K562 (cell line): ENCODE measurements at regions not wholly inside any gene's neighbourhood (a gene's known extent, or its start where the extent isn't known, plus 50 kb on each side); places are given as distances from the start of the nearest gene placed in this dataset.

Source experiments
- ATAC-seq: fragments of 200-7000 bp; cut with Tn5 transposase; 3 replicates; pipeline ENCODE4 v1.9.1; 2020; ENCODE audit warnings: moderate library complexity
- BruUV-seq: library from RNA; stranded (reverse); fragments of 400-500 nt; replicated peaks from 2 replicates; lab custom pipeline; 2021; lab: Mats Ljungman, UMichigan
- CTCF ChIA-PET: fragments of 300-600 bp; formaldehyde crosslinking; extraction: SDS; loops from one replicate; lab custom pipeline; 2021; ENCODE audit warnings: low intra/inter-chr PET ratio; lab: Yijun Ruan, JAX
- POLR2A ChIA-PET: fragments of 300-600, 350-650 bp; sonication (Branson Sonifier 250); formaldehyde crosslinking; extraction: SDS; loops from one replicate; lab custom pipeline; 2021; ENCODE audit warnings: antibody characterized with exemption, inconsistent platforms; lab: Yijun Ruan, JAX
- DNase-seq, 4 experiments: peaks; one replicate each; pipeline versions ENCODE4 v3.0.0 to v3.0.0-alpha.2; 2011 to 2018; ENCODE audit warnings: low spot score in 3 of 4, mixed read lengths in 3 of 4; ENCODE audit errors: extremely low read depth in 1 of 4
- FAIRE-seq: peaks from 2 replicates; lab custom pipeline; 2011; peaks lifted over from hg19 to GRCh38; lab: Jason Lieb, UNC
- H2AFZ ChIP-seq: 2 replicates; pipeline ENCODE4 v1.6.0; 2011; ENCODE audit warnings: low read depth, low read length, control low read depth, inconsistent platforms
- H3K27ac ChIP-seq: fragments of 200-600 bp; 3 replicates; pipeline ENCODE4 v1.8.0; 2011; ENCODE audit warnings: low read depth, mild to moderate bottlenecking, control low read depth, inconsistent platforms, low read length, moderate library complexity, mixed read lengths; ENCODE audit errors: extremely low read depth
- H3K27me3 ChIP-seq, 2 experiments: fragments of 300-600 bp in 1 of 2; 2 replicates in 1 of 2; 3 replicates in 1 of 2; pipeline versions ENCODE4 v1.6.0 to v1.8.0; 2011; ENCODE audit warnings: inconsistent platforms in 2 of 2, low read length in 2 of 2, mild to moderate bottlenecking in 1 of 2, mixed read lengths in 1 of 2, moderate library complexity in 1 of 2; ENCODE audit not compliant: control insufficient read depth in 2 of 2, insufficient read depth in 2 of 2
- H3K36me3 ChIP-seq: fragments of 300-600 bp; 3 replicates; pipeline ENCODE4 v1.8.0; 2011; ENCODE audit warnings: mild to moderate bottlenecking, low read length, inconsistent platforms; ENCODE audit not compliant: control insufficient read depth, insufficient read depth
- H3K4me1 ChIP-seq, 2 experiments: fragments of 200-600 bp in 1 of 2; replicated peaks in 1 of 2; 2 replicates in 1 of 2; 3 replicates in 1 of 2; pipeline versions ENCODE4 v1.5.1 to v1.8.0; 2011; ENCODE audit warnings: inconsistent platforms in 2 of 2, low read length in 2 of 2, mild to moderate bottlenecking in 1 of 2, mixed read lengths in 1 of 2, moderate library complexity in 1 of 2; ENCODE audit not compliant: control insufficient read depth in 2 of 2, insufficient read depth in 2 of 2
- H3K4me2 ChIP-seq: 2 replicates; pipeline ENCODE4 v1.6.1; 2011; ENCODE audit warnings: low read length, control low read depth, inconsistent platforms, mixed read lengths; ENCODE audit not compliant: insufficient read depth
- H3K4me3 ChIP-seq: fragments of 200-600 bp; sonication (generic), shearing (Covaris generic); 2 replicates; pipeline ENCODE4 v1.5.1; 2016; ENCODE audit warnings: control low read depth, inconsistent platforms
- H3K79me2 ChIP-seq: fragments of 200-600 bp; 3 replicates; pipeline ENCODE4 v1.8.0; 2011; ENCODE audit warnings: low read length, inconsistent platforms; ENCODE audit not compliant: control insufficient read depth, insufficient read depth
- H3K9ac ChIP-seq, 2 experiments: 2 replicates each; pipeline versions ENCODE4 v1.6.0 to v1.6.1; 2011; ENCODE audit warnings: low read depth in 2 of 2, low read length in 2 of 2, control low read depth in 1 of 2, inconsistent platforms in 1 of 2, mild to moderate bottlenecking in 1 of 2, mixed read lengths in 1 of 2; ENCODE audit not compliant: insufficient read depth in 1 of 2
- H3K9me1 ChIP-seq: one replicate; pipeline ENCODE4 v1.6.0; 2011; ENCODE audit warnings: inconsistent platforms, mild to moderate bottlenecking, low read length, moderate library complexity; ENCODE audit not compliant: control insufficient read depth, insufficient read depth
- H3K9me3 ChIP-seq: replicated peaks from 2 replicates; pipeline ENCODE4 v1.5.1; 2011; ENCODE audit warnings: low read depth, low read length, inconsistent platforms; ENCODE audit not compliant: control insufficient read depth, insufficient read depth
- H4K20me1 ChIP-seq: replicated peaks from 2 replicates; pipeline ENCODE4 v1.6.1; 2011; ENCODE audit warnings: low read length, inconsistent platforms, mixed read lengths; ENCODE audit not compliant: control insufficient read depth, insufficient read depth
- BCLAF1 ChIP-seq, 2 experiments: fragments of 450-650 bp in 1 of 2; IDR thresholded peaks; 2 replicates each; pipeline ENCODE4 v1.6.1; 2011 to 2017; ENCODE audit warnings: low read depth in 2 of 2, antibody characterized with exemption in 1 of 2, borderline replicate concordance in 1 of 2, low read length in 1 of 2, mild to moderate bottlenecking in 1 of 2, mixed read lengths in 1 of 2; ENCODE audit not compliant: control insufficient read depth in 1 of 2
- CBX3 ChIP-seq, 2 experiments: IDR thresholded peaks; 1 replicate in 1 of 2; 2 replicates in 1 of 2; pipeline ENCODE4 v1.6.1; 2012; ENCODE audit warnings: inconsistent platforms in 2 of 2, low read length in 2 of 2, borderline replicate concordance in 1 of 2, control low read depth in 1 of 2
- CREB3 ChIP-seq: fragments of 450-650 bp; conservative IDR thresholded peaks from 2 replicates; pipeline ENCODE4 v1.6.1; 2016; ENCODE audit warnings: missing genetic modification characterization, low read depth, mild to moderate bottlenecking, missing compliant biosample characterization, moderate library complexity
- DIDO1 ChIP-seq: fragments of 450-650 bp; IDR thresholded peaks from 2 replicates; pipeline ENCODE4 v1.6.1; 2016; ENCODE audit warnings: low read depth, missing biosample characterization, missing genetic modification characterization
- KLF10 ChIP-seq: fragments of 250-450 bp; sonication (Bioruptor Pico); IDR thresholded peaks from 2 replicates; pipeline ENCODE4 v1.6.1; 2021; ENCODE audit warnings: matching md5 sums
- MYC ChIP-seq, 2 experiments: fragments of 250-450 bp in 1 of 2; sonication (Bioruptor Pico) in 1 of 2; IDR thresholded peaks; 2 replicates each; pipeline versions ENCODE4 v1.5.1 to v1.6.1; 2012 to 2021; ENCODE audit warnings: low read depth in 2 of 2, borderline replicate concordance in 1 of 2, improper control_type of control experiment in 1 of 2, low read length in 1 of 2, mild to moderate bottlenecking in 1 of 2, moderate library complexity in 1 of 2
- NELFE ChIP-seq: IDR thresholded peaks from 2 replicates; pipeline ENCODE4 v1.6.1; 2011; ENCODE audit warnings: mild to moderate bottlenecking; ENCODE audit not compliant: insufficient read depth, insufficient read length
- NR1H2 ChIP-seq: sonication (generic); formaldehyde crosslinking; IDR thresholded peaks from 2 replicates; pipeline ENCODE4 v1.4.0; 2020; ENCODE audit warnings: mild to moderate bottlenecking, missing genetic modification reagents
- NR3C1 ChIP-seq: sonication (generic); formaldehyde crosslinking; IDR thresholded peaks from 2 replicates; pipeline ENCODE4 v1.8.1; 2022; ENCODE audit warnings: missing genetic modification reagents
- SLC30A9 ChIP-seq: fragments of 250-450 bp; sonication (Bioruptor Pico); IDR thresholded peaks from 2 replicates; pipeline ENCODE4 v1.8.0; 2022; ENCODE audit warnings: mild to moderate bottlenecking, moderate library complexity
- ZNF263 ChIP-seq: sonication (generic); formaldehyde crosslinking; IDR thresholded peaks from 2 replicates; pipeline ENCODE4 v1.8.0; 2022; ENCODE audit warnings: mild to moderate bottlenecking, missing genetic modification reagents, borderline replicate concordance
- ZNF324 ChIP-seq: fragments of 250-450 bp; sonication (Bioruptor Pico); IDR thresholded peaks from 2 replicates; pipeline ENCODE4 v1.4.0; 2020; ENCODE audit warnings: mild to moderate bottlenecking
- WGBS: fragments of 100-300 bp; shearing (Covaris generic); methylation state at CpG from one replicate; pipeline ENCODE4 v1.1.6; 2016; ENCODE audit warnings: low coverage, mixed read lengths; ENCODE audit not compliant: insufficient coverage; ENCODE audit errors: missing lambda C conversion rate; 5-methylcytosine and 5-hydroxymethylcytosine counted together
- in situ Hi-C: fragments of 300-500 bp; cut with MboI; formaldehyde crosslinking; loops from 4 replicates; pipeline ENCODE4 v1.15.0; 2018; ENCODE audit warnings: inconsistent platforms, mixed read lengths
- intact Hi-C: fragments of 100-400 bp; cut with micrococcal nuclease; formaldehyde crosslinking; loops from 2 replicates; pipeline ENCODE4 v1.14.2; 2022
- TF ChIP-seq, protein P1 (sequence below): fragments of 250-450 bp; sonication (Bioruptor Pico); IDR thresholded peaks from 2 replicates; pipeline ENCODE4 v1.4.0; 2020

GRCh38 chr5:58185801-58186200, 274.1 kb downstream of the PLK2 start:
- Histone ChIP-seq H3K4me2 (no peak overlapping the region), H3K27me3 (no peaks in the 10 kb centered on the region), H3K9me1 (no peaks in the 10 kb centered on the region), H3K27ac (no peak overlapping the region), H3K9me3 (no peaks in the 10 kb centered on the region), H3K4me3 (no peak overlapping the region), H4K20me1 (no peaks in the 10 kb centered on the region), H3K4me1 (no peaks in the 10 kb centered on the region), H3K9ac (no peak overlapping the region), H3K79me2 (no peaks in the 10 kb centered on the region), H3K36me3 (no peaks in the 10 kb centered on the region), H2AFZ (no peak overlapping the region)
- ATAC-seq (no peak), DNase-seq (no peak), FAIRE-seq (no peak)
- ChIA-PET POLR2A (no interaction called here), CTCF (no interaction called here)
- in situ Hi-C loops (no loop called here), intact Hi-C loops (no loop called here)
- no TSS peak for BruUV-seq
- 10% methylated on average over 3 of the region's 3 CpGs for WGBS
- TF ChIP-seq NR1H2 (no peak), SLC30A9 (CRISPR knock-in tag) (no peak), NR3C1 (CRISPR knock-in tag) (no peak), KLF10 (CRISPR knock-in tag) (no peak), CREB3 (tag) (no peak), CBX3 (IDR thresholded peaks at IDR 0.05; ENCODE audit: borderline replicate concordance in 1 of 2, low read length in 2 of 2) (no peak), ZNF324 (CRISPR knock-in tag) (no peak), MYC (IDR thresholded peaks at IDR 0.05; ENCODE audit: low read depth, low read length) (no peak), MYC (CRISPR knock-in tag; IDR thresholded peaks at IDR 0.05; ENCODE audit: borderline replicate concordance, low read depth) (no peak), ZNF263 (CRISPR knock-in tag) (no peak), NELFE (no peak), BCLAF1 (IDR thresholded peaks at IDR 0.05; ENCODE audit: borderline replicate concordance in 1 of 2, control insufficient read depth in 1 of 2, low read depth in 2 of 2, low read length in 1 of 2) (no peak), DIDO1 (tag) (no peak)
- TF ChIP-seq, protein P1, sequence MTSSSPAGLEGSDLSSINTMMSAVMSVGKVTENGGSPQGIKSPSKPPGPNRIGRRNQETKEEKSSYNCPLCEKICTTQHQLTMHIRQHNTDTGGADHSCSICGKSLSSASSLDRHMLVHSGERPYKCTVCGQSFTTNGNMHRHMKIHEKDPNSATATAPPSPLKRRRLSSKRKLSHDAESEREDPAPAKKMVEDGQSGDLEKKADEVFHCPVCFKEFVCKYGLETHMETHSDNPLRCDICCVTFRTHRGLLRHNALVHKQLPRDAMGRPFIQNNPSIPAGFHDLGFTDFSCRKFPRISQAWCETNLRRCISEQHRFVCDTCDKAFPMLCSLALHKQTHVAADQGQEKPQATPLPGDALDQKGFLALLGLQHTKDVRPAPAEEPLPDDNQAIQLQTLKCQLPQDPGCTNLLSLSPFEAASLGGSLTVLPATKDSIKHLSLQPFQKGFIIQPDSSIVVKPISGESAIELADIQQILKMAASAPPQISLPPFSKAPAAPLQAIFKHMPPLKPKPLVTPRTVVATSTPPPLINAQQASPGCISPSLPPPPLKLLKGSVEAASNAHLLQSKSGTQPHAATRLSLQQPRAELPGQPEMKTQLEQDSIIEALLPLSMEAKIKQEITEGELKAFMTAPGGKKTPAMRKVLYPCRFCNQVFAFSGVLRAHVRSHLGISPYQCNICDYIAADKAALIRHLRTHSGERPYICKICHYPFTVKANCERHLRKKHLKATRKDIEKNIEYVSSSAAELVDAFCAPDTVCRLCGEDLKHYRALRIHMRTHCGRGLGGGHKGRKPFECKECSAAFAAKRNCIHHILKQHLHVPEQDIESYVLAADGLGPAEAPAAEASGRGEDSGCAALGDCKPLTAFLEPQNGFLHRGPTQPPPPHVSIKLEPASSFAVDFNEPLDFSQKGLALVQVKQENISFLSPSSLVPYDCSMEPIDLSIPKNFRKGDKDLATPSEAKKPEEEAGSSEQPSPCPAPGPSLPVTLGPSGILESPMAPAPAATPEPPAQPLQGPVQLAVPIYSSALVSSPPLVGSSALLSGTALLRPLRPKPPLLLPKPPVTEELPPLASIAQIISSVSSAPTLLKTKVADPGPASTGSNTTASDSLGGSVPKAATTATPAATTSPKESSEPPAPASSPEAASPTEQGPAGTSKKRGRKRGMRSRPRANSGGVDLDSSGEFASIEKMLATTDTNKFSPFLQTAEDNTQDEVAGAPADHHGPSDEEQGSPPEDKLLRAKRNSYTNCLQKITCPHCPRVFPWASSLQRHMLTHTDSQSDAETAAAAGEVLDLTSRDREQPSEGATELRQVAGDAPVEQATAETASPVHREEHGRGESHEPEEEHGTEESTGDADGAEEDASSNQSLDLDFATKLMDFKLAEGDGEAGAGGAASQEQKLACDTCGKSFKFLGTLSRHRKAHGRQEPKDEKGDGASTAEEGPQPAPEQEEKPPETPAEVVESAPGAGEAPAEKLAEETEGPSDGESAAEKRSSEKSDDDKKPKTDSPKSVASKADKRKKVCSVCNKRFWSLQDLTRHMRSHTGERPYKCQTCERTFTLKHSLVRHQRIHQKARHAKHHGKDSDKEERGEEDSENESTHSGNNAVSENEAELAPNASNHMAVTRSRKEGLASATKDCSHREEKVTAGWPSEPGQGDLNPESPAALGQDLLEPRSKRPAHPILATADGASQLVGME (CRISPR knock-in tag) = no peak
